OCI-LY7 (cell line): ENCODE measurements at regions not wholly inside any gene's neighbourhood (a gene's known extent, or its start where the extent isn't known, plus 50 kb on each side); places are given as distances from the start of the nearest gene placed in this dataset.

Experiments used
- BruUV-seq: library from RNA; stranded (reverse); fragments of 400-500 nt; replicated peaks from 2 replicates; lab custom pipeline; 2021; lab: Mats Ljungman, UMichigan
- CTCF ChIA-PET: fragments of 300-600 bp; sonication (Branson Sonifier 250); formaldehyde crosslinking; loops from one replicate; lab custom pipeline; 2022; ENCODE audit warnings: antibody characterized with exemption; ENCODE audit not compliant: unreplicated experiment; lab: Charles Lee
- POLR2A ChIA-PET: fragments of 300-600 bp; sonication (Branson Sonifier 250); formaldehyde crosslinking; loops from one replicate; lab custom pipeline; 2022; ENCODE audit warnings: antibody characterized with exemption; lab: Charles Lee
- DNase-seq: peaks from one replicate; pipeline ENCODE4 v3.0.0-alpha.2; 2015; ENCODE audit warnings: low spot score
- H2AFZ ChIP-seq: fragments of 200-600 bp; sonication (generic), shearing (Covaris generic); 2 replicates; pipeline ENCODE4 v1.6.1; 2014; ENCODE audit warnings: mild to moderate bottlenecking, antibody characterized with exemption, low read length, moderate library complexity
- H3K27ac ChIP-seq: fragments of 200-600 bp; sonication (generic); 2 replicates; pipeline ENCODE4 v1.5.1; 2014; ENCODE audit warnings: mixed run types, low read depth, mild to moderate bottlenecking, moderate library complexity, low read length, inconsistent platforms; ENCODE audit not compliant: poor library complexity, severe bottlenecking
- H3K36me3 ChIP-seq: fragments of 200-600 bp; sonication (generic); 2 replicates; pipeline ENCODE4 v1.6.1; 2014; ENCODE audit warnings: mild to moderate bottlenecking, antibody characterized with exemption, low read length, moderate library complexity, mixed read lengths; ENCODE audit not compliant: insufficient read depth
- H3K4me1 ChIP-seq: fragments of 200-600 bp; sonication (generic); 2 replicates; pipeline ENCODE4 v1.5.1; 2014; ENCODE audit warnings: mild to moderate bottlenecking, low read length; ENCODE audit not compliant: insufficient read depth, poor library complexity, severe bottlenecking
- H3K4me2 ChIP-seq: fragments of 200-600 bp; sonication (generic); 2 replicates; pipeline ENCODE4 v1.6.1; 2014; ENCODE audit warnings: mild to moderate bottlenecking, low read length
- H3K4me3 ChIP-seq: fragments of 200-600 bp; sonication (generic); 2 replicates; pipeline ENCODE4 v1.5.1; 2014; ENCODE audit warnings: mild to moderate bottlenecking, low read depth, low read length; ENCODE audit not compliant: poor library complexity, severe bottlenecking
- H3K79me2 ChIP-seq: fragments of 200-600 bp; sonication (generic); 2 replicates; pipeline ENCODE4 v1.6.1; 2016; ENCODE audit warnings: low read depth, mild to moderate bottlenecking, low read length, moderate library complexity, mixed read lengths; ENCODE audit not compliant: insufficient read depth
- H3K9me2 ChIP-seq: fragments of 200-600 bp; sonication (generic); 2 replicates; pipeline ENCODE4 v1.6.1; 2016; ENCODE audit warnings: mild to moderate bottlenecking, low read length, mixed read lengths; ENCODE audit not compliant: insufficient read depth
- H3K9me3 ChIP-seq: fragments of 200-600 bp; sonication (generic); 2 replicates; pipeline ENCODE4 v1.6.1; 2014; ENCODE audit warnings: mild to moderate bottlenecking, mixed run types, low read length, mixed read lengths
- H4K20me1 ChIP-seq: fragments of 200-600 bp; sonication (generic); 2 replicates; pipeline ENCODE4 v1.6.1; 2014; ENCODE audit warnings: mild to moderate bottlenecking, antibody characterized with exemption, low read length, moderate library complexity, mixed read lengths; ENCODE audit not compliant: insufficient read depth
- CTCF ChIP-seq: fragments of 200-600 bp; sonication (generic); conservative IDR thresholded peaks from 2 replicates; pipeline ENCODE4 v1.5.1; 2014; ENCODE audit warnings: mild to moderate bottlenecking, antibody characterized with exemption, low read length, moderate library complexity, mixed read lengths
- EZH2phosphoT487 ChIP-seq: fragments of 200-600 bp; sonication (generic); IDR thresholded peaks from 2 replicates; pipeline ENCODE4 v1.6.1; 2018; ENCODE audit warnings: low read depth, borderline replicate concordance, mild to moderate bottlenecking, mixed run types, antibody characterized with exemption, low read length, moderate library complexity, mixed read lengths
- intact Hi-C: fragments of 100-400 bp; cut with micrococcal nuclease; formaldehyde crosslinking; loops from one replicate; pipeline ENCODE4 v1.10.0; 2022; ENCODE audit not compliant: unreplicated experiment

GRCh38 chr9:135385793-135386192 lies 93.8 kb upstream of the PPP1R26 start:
- TF ChIP-seq CTCF (no peak), EZH2phosphoT487 (no peak)
- no peaks in the 10 kb centered on the region for H3K36me3 ChIP-seq
- no TSS peak for BruUV-seq
- H3K9me2 ChIP-seq: no peaks in the 10 kb centered on the region
- H2AFZ ChIP-seq: no peak overlapping the region
- POLR2A ChIA-PET: no interaction called here
- H3K9me3 ChIP-seq: no peaks in the 10 kb centered on the region
- no peaks in the 10 kb centered on the region for H3K79me2 ChIP-seq
- no peak overlapping the region for H3K4me3 ChIP-seq
- DNase-seq: no peak
- no peaks in the 10 kb centered on the region for H4K20me1 ChIP-seq
- CTCF ChIA-PET: no interaction called here
- intact Hi-C loops: no loop called here
- H3K4me1 ChIP-seq: no peaks in the 10 kb centered on the region
- no peak overlapping the region for H3K27ac ChIP-seq
- no peak overlapping the region for H3K4me2 ChIP-seq

GRCh38 chr9:135387976-135388375 lies 91.6 kb upstream of the PPP1R26 start:
- H2AFZ ChIP-seq: no peak overlapping the region
- no peaks in the 10 kb centered on the region for H4K20me1 ChIP-seq
- ChIA-PET CTCF (no interaction called here), POLR2A (no interaction called here)
- H3K79me2 ChIP-seq: no peaks in the 10 kb centered on the region
- BruUV-seq: no TSS peak
- H3K36me3 ChIP-seq: no peaks in the 10 kb centered on the region
- intact Hi-C loops: no loop called here
- no peak for DNase-seq
- H3K4me3 ChIP-seq: no peak overlapping the region
- H3K9me2 ChIP-seq: no peaks in the 10 kb centered on the region
- H3K4me2 ChIP-seq: no peak overlapping the region
- H3K4me1 ChIP-seq: no peaks in the 10 kb centered on the region
- no peak overlapping the region for H3K27ac ChIP-seq
- H3K9me3 ChIP-seq: no peaks in the 10 kb centered on the region
- no peak for TF ChIP-seq CTCF
- no peak for TF ChIP-seq EZH2phosphoT487

DNA sequence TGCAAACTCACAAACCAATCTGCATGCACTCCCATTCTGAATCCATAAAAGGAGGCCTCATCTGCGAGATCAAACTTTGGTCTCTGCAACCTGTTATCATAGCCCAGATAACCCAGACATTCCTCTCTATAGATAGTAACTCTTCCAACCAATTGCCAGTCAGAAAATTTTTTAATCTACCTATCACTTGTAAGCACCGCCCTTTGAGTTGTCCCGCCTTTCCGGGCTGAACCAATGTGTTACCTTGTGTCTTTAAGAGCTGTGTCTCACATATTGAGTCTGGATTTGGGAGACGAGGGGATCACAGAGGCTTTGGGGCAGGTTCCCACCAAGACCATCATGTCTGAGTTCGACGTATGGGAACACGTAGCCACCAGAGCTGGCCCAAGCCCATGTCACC lies 91.1 kb upstream of the PPP1R26 start:
- no peak for DNase-seq
- Histone ChIP-seq H3K4me1 (no peaks in the 10 kb centered on the region), H3K36me3 (no peaks in the 10 kb centered on the region), H3K9me2 (no peaks in the 10 kb centered on the region), H3K4me2 (no peak overlapping the region), H4K20me1 (no peaks in the 10 kb centered on the region), H3K4me3 (no peak overlapping the region), H3K79me2 (no peaks in the 10 kb centered on the region), H3K27ac (no peak overlapping the region), H3K9me3 (no peaks in the 10 kb centered on the region), H2AFZ (no peak overlapping the region)
- intact Hi-C loops: no loop called here
- no TSS peak for BruUV-seq
- POLR2A ChIA-PET: no interaction called here
- CTCF ChIA-PET: no interaction called here
- no peak for TF ChIP-seq CTCF
- no peak for TF ChIP-seq EZH2phosphoT487
